DND-41 (cell line): ENCODE measurements at regions not wholly inside any gene's neighbourhood (a gene's known extent, or its start where the extent isn't known, plus 50 kb on each side); places are given as distances from the start of the nearest gene placed in this dataset.

ENCODE experiments used
- ATAC-seq: fragments of 200-7000 bp; cut with Tn5 transposase; 3 replicates; pipeline ENCODE4 v1.9.1; 2021; ENCODE audit warnings: low read depth; ENCODE audit not compliant: insufficient read depth
- DNase-seq: peaks from one replicate; pipeline ENCODE4 v3.0.0-alpha.2; 2020
- H2AFZ ChIP-seq: 2 replicates; pipeline ENCODE4 v1.6.0; 2012; ENCODE audit warnings: low read depth, low read length
- H3K27ac ChIP-seq: 2 replicates; pipeline ENCODE4 v1.5.1; 2012; ENCODE audit warnings: low read length, inconsistent platforms
- H3K27me3 ChIP-seq: fragments of 200-600 bp; sonication (generic); 2 replicates; pipeline ENCODE4 v1.6.0; 2012; ENCODE audit warnings: low read length, mild to moderate bottlenecking, inconsistent platforms; ENCODE audit not compliant: insufficient read depth, poor library complexity
- H3K36me3 ChIP-seq: 2 replicates; pipeline ENCODE4 v1.5.1; 2012; ENCODE audit warnings: low read length, inconsistent platforms; ENCODE audit not compliant: insufficient read depth
- H3K4me1 ChIP-seq: 2 replicates; pipeline ENCODE4 v1.5.1; 2012; ENCODE audit warnings: mild to moderate bottlenecking, low read length; ENCODE audit not compliant: insufficient read depth
- H3K4me2 ChIP-seq: 2 replicates; pipeline ENCODE4 v1.6.0; 2012; ENCODE audit warnings: mild to moderate bottlenecking, moderate library complexity, low read length, inconsistent platforms; ENCODE audit not compliant: insufficient read depth
- H3K4me3 ChIP-seq, 2 experiments: fragments of 200-600 bp in 1 of 2; shearing (Covaris generic) in 1 of 2; 2 replicates each; pipeline ENCODE4 v1.5.1; 2012 to 2016; ENCODE audit warnings: inconsistent platforms in 2 of 2, low read length in 2 of 2, mild to moderate bottlenecking in 2 of 2, low read depth in 1 of 2, moderate library complexity in 1 of 2
- H3K79me2 ChIP-seq: 2 replicates; pipeline ENCODE4 v1.6.0; 2012; ENCODE audit warnings: low read length, inconsistent platforms; ENCODE audit not compliant: insufficient read depth
- H3K9ac ChIP-seq: 2 replicates; pipeline ENCODE4 v1.6.0; 2012; ENCODE audit warnings: low read depth, mild to moderate bottlenecking, inconsistent platforms, low read length, moderate library complexity
- H3K9me3 ChIP-seq: 2 replicates; pipeline ENCODE4 v1.5.1; 2012; ENCODE audit warnings: low read length, moderate library complexity, mild to moderate bottlenecking, inconsistent platforms; ENCODE audit not compliant: insufficient read depth, severe bottlenecking
- H4K20me1 ChIP-seq: 2 replicates; pipeline ENCODE4 v1.6.0; 2012; ENCODE audit warnings: low read length; ENCODE audit not compliant: insufficient read depth
- EZH2 ChIP-seq: IDR thresholded peaks from 3 replicates; pipeline ENCODE4 v1.6.1; 2012; ENCODE audit warnings: borderline replicate concordance, low read depth, mild to moderate bottlenecking, moderate library complexity, low read length, inconsistent platforms; ENCODE audit not compliant: severe bottlenecking
- TF ChIP-seq, protein P1 (sequence below): IDR thresholded peaks from 2 replicates; pipeline ENCODE4 v1.5.1; 2012; ENCODE audit warnings: borderline replicate concordance, low read length, moderate library complexity, mild to moderate bottlenecking; ENCODE audit not compliant: poor library complexity, severe bottlenecking; ENCODE audit errors: extremely low read depth

DNA sequence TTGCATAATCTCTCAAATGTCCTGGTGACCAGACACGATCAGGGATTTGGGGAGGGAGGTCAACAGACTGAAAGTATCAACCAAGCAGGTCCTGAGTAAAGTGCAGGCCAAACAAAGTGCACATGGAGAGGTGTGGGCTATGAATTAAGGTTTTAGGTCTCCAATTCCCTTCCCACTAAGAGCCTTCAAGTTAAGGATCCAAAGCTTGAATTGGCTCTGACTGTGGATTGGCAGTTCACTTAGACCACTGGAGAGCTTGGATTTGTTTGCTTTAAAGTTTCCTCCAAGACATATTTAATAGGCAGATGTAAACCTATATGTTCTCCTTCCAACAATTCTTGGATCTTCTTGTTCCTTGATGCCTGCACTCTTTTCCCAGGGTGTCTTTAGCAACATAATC, 129.6 kb upstream of the IGF1 start:
- H3K4me3 ChIP-seq: no peak overlapping the region
- no peaks in the 10 kb centered on the region for H3K36me3 ChIP-seq
- no peak overlapping the region for H3K9ac ChIP-seq
- no peak overlapping the region for H2AFZ ChIP-seq
- TF ChIP-seq, protein P1, sequence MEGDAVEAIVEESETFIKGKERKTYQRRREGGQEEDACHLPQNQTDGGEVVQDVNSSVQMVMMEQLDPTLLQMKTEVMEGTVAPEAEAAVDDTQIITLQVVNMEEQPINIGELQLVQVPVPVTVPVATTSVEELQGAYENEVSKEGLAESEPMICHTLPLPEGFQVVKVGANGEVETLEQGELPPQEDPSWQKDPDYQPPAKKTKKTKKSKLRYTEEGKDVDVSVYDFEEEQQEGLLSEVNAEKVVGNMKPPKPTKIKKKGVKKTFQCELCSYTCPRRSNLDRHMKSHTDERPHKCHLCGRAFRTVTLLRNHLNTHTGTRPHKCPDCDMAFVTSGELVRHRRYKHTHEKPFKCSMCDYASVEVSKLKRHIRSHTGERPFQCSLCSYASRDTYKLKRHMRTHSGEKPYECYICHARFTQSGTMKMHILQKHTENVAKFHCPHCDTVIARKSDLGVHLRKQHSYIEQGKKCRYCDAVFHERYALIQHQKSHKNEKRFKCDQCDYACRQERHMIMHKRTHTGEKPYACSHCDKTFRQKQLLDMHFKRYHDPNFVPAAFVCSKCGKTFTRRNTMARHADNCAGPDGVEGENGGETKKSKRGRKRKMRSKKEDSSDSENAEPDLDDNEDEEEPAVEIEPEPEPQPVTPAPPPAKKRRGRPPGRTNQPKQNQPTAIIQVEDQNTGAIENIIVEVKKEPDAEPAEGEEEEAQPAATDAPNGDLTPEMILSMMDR: no peak
- no peak for TF ChIP-seq EZH2
- DNase-seq: no peak
- no peaks in the 10 kb centered on the region for H3K9me3 ChIP-seq
- no peak overlapping the region for H3K4me2 ChIP-seq
- no peaks in the 10 kb centered on the region for H3K4me1 ChIP-seq
- no peak for ATAC-seq
- no peaks in the 10 kb centered on the region for H4K20me1 ChIP-seq
- no peaks in the 10 kb centered on the region for H3K27me3 ChIP-seq
- H3K27ac ChIP-seq: no peak overlapping the region
- H3K79me2 ChIP-seq: no peaks in the 10 kb centered on the region

DNA sequence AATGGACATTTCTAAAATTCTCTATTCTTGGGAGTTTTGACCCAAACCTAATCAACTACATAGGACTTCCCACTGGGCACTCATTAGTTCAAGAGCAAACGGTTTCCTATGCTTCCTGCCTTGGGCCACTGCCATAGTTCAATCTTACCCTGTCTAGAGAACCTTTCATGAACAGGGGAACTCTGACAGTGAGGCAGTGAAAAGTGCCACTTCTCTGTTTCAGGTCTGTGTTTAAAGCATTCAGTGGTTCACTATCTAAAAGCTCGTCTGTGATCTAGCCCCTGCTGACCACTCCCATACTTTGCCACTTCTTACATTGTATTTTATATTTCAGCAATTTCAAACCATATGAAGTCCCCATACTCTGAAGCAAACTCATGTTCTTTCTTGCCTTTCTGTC, 122.7 kb upstream of the IGF1 start:
- no peak overlapping the region for H2AFZ ChIP-seq
- no peaks in the 10 kb centered on the region for H4K20me1 ChIP-seq
- no peaks in the 10 kb centered on the region for H3K79me2 ChIP-seq
- TF ChIP-seq, protein P1: no peak
- TF ChIP-seq EZH2: no peak
- no peak overlapping the region for H3K4me3 ChIP-seq
- ATAC-seq (no peak), DNase-seq (no peak)
- no peak overlapping the region for H3K4me2 ChIP-seq
- no peak overlapping the region for H3K9ac ChIP-seq
- no peak overlapping the region for H3K27ac ChIP-seq
- H3K4me1 ChIP-seq: no peaks in the 10 kb centered on the region
- no peaks in the 10 kb centered on the region for H3K9me3 ChIP-seq
- no peaks in the 10 kb centered on the region for H3K36me3 ChIP-seq
- H3K27me3 ChIP-seq: no peaks in the 10 kb centered on the region

DNA sequence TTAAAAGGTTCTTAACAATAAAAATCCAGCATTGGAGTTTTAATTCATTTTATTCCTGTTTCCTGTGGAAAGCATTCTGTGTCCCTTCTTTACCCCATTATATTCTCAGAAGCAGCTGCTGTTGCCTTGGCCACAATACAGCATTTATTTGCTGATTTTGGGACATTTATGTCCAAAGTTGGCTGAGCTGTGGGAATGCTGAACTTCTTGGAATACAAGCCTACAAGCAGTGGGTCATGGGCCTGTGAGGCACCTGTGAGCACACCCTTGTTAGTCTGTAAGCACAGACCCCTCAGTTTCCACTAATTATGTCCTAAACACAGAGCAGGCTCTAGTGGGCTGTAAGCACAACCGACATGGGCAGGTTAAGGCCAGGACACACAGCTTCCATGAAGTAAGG, 122.2 kb upstream of the IGF1 start:
- DNase-seq (no peak), ATAC-seq (no peak)
- no peaks in the 10 kb centered on the region for H3K79me2 ChIP-seq
- no peaks in the 10 kb centered on the region for H3K4me1 ChIP-seq
- no peaks in the 10 kb centered on the region for H4K20me1 ChIP-seq
- no peaks in the 10 kb centered on the region for H3K27me3 ChIP-seq
- no peaks in the 10 kb centered on the region for H3K9me3 ChIP-seq
- H3K9ac ChIP-seq: no peak overlapping the region
- no peak overlapping the region for H3K4me2 ChIP-seq
- TF ChIP-seq, protein P1: no peak
- no peak for TF ChIP-seq EZH2
- H3K27ac ChIP-seq: no peak overlapping the region
- H2AFZ ChIP-seq: no peak overlapping the region
- H3K36me3 ChIP-seq: no peaks in the 10 kb centered on the region
- H3K4me3 ChIP-seq: no peak overlapping the region

DNA sequence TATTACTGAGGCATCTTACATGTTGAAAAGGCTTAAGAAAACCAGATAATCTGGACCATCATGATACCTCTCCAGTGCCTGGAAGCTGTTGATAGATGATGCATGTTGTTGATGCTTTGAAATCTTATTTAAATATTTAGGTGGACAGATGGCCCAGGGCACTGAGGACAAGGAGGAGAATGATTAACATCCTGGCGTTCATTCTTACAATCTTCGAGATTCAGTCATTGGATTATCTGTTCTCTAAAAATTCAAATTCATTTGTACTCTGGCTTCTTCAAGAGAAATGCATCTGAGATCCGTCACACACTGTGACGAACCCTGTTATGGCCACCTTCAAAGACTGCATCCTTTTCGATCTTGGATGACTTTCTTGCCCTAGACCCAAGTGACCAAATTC, 121.3 kb upstream of the IGF1 start:
- no peak for TF ChIP-seq EZH2
- TF ChIP-seq, protein P1: no peak
- no peaks in the 10 kb centered on the region for H3K36me3 ChIP-seq
- H4K20me1 ChIP-seq: no peaks in the 10 kb centered on the region
- H3K9me3 ChIP-seq: no peaks in the 10 kb centered on the region
- H3K9ac ChIP-seq: no peak overlapping the region
- no peak overlapping the region for H2AFZ ChIP-seq
- no peaks in the 10 kb centered on the region for H3K4me1 ChIP-seq
- H3K27ac ChIP-seq: no peak overlapping the region
- no peak for ATAC-seq
- no peak overlapping the region for H3K4me3 ChIP-seq
- no peaks in the 10 kb centered on the region for H3K79me2 ChIP-seq
- H3K4me2 ChIP-seq: no peak overlapping the region
- no peak for DNase-seq
- no peaks in the 10 kb centered on the region for H3K27me3 ChIP-seq
